Cerebellar cortex (tissue), 1 donor: ENCODE measurements at regions not wholly inside any gene's neighbourhood (a gene's known extent, or its start where the extent isn't known, plus 50 kb on each side); places are given as distances from the start of the nearest gene placed in this dataset.

Experiments used
- DNase-seq: peaks from one replicate; pipeline ENCODE4 v3.0.0-alpha.2; 2015; ENCODE audit warnings: low spot score

GRCh38 chr6:115720900-115721299 is 339.8 kb downstream of the FRK start:
- DNase-seq = no peak

GRCh38 chr6:115717472-115717871 is 343.2 kb downstream of the FRK start:
- DNase-seq = no peak

- no peak for DNase-seq
Observed at GRCh38 chr6:115717062-115717461, 343.6 kb downstream of the FRK start.

- no peak for DNase-seq
Observed at GRCh38 chr6:115712291-115712961, 348.3 kb downstream of the FRK start.

GRCh38 chr6:115708850-115709249 is 351.8 kb downstream of the FRK start:
- DNase-seq = no peak

GRCh38 chr6:115706981-115707380 is 353.7 kb downstream of the FRK start:
- DNase-seq = no peak

- no peak for DNase-seq
Observed at GRCh38 chr6:115706324-115706723, 354.4 kb downstream of the FRK start.

GRCh38 chr6:115704028-115704427 is 356.7 kb downstream of the FRK start:
- no peak for DNase-seq

GRCh38 chr6:115691433-115691832 is 369.3 kb downstream of the FRK start:
- no peak for DNase-seq

- DNase-seq = no peak
Observed at GRCh38 chr6:115690854-115691253, 369.8 kb downstream of the FRK start.

- no peak for DNase-seq
Observed at GRCh38 chr6:115681978-115682775, 378.5 kb downstream of the FRK start.

- no peak for DNase-seq
Observed at GRCh38 chr6:115680621-115681020, 380.1 kb downstream of the FRK start.

- DNase-seq = peak; percentile 9
Observed at GRCh38 chr6:115677198-115677597, 383.5 kb downstream of the FRK start.

GRCh38 chr6:115675443-115675842 is 385.2 kb downstream of the FRK start:
- DNase-seq = no peak

GRCh38 chr6:115668781-115669180 is 391.9 kb downstream of the FRK start:
- no peak for DNase-seq

GRCh38 chr6:115668211-115668610 is 392.5 kb downstream of the FRK start:
- no peak for DNase-seq

- DNase-seq = no peak
Observed at GRCh38 chr6:115667478-115668026, 393.1 kb downstream of the FRK start.

GRCh38 chr6:115666997-115667396 is 393.7 kb downstream of the FRK start:
- DNase-seq = no peak

GRCh38 chr6:115665310-115665709 is 395.4 kb downstream of the FRK start:
- DNase-seq = no peak

GRCh38 chr6:115663681-115664080 is 397.0 kb downstream of the FRK start:
- DNase-seq = no peak

- DNase-seq = no peak
Observed at GRCh38 chr6:115643762-115644161, 416.9 kb downstream of the FRK start.

GRCh38 chr6:115634887-115635286 is 425.8 kb downstream of the FRK start:
- DNase-seq = no peak

- no peak for DNase-seq
Observed at GRCh38 chr6:115634131-115634530, 426.6 kb downstream of the FRK start.
